Erythroblast (primary cell): ENCODE measurements at regions not wholly inside any gene's neighbourhood (a gene's known extent, or its start where the extent isn't known, plus 50 kb on each side); places are given as distances from the start of the nearest gene placed in this dataset.
"Not testable (repeated sequence)": the region's sequence is repeated elsewhere in the genome, so short reads cannot be mapped to it uniquely, and the experiment has no call there.

ENCODE experiments used
- DNase-seq, 2 experiments: peaks; one replicate each; lab custom pipeline; 2025; lab: John Stamatoyannopoulos, UW
- GATA1 ChIP-seq: IDR thresholded peaks from 2 replicates; pipeline ENCODE4 v1.6.1; 2011; ENCODE audit warnings: low read depth, mild to moderate bottlenecking, control low read depth, low read length, moderate library complexity
- POLR2A ChIP-seq: IDR thresholded peaks from 2 replicates; pipeline ENCODE4 v1.6.1; 2011; ENCODE audit warnings: mild to moderate bottlenecking, low read length

GRCh38 chr20:47982574-47983360, 197.5 kb upstream of the SULF2 start:
- DNase-seq, result no peak
- TF ChIP-seq POLR2A, result no peak
- TF ChIP-seq GATA1, result no peak

GRCh38 chr20:47981222-47981621, 195.9 kb upstream of the SULF2 start:
- DNase-seq, result no peak
- TF ChIP-seq GATA1 (no peak), POLR2A (no peak)

- TF ChIP-seq GATA1 (no peak), POLR2A (no peak)
- no peak for DNase-seq
These were observed 195.3 kb upstream of the SULF2 start for GRCh38 chr20:47980336-47981177.

GRCh38 chr20:47979361-47980095, 194.2 kb upstream of the SULF2 start:
- not testable (repeated sequence) for DNase-seq

- DNase-seq, result not testable (repeated sequence)
These were observed 193.3 kb upstream of the SULF2 start for GRCh38 chr20:47978428-47979120.

- DNase-seq, result not testable (repeated sequence)
These were observed 192.5 kb upstream of the SULF2 start for GRCh38 chr20:47977789-47978252.

- DNase-seq, result not testable (repeated sequence)
These were observed 191.9 kb upstream of the SULF2 start for GRCh38 chr20:47977017-47977788.

GRCh38 chr20:47974234-47974878, 189.1 kb upstream of the SULF2 start:
- TF ChIP-seq GATA1, result no peak
- no peak for TF ChIP-seq POLR2A
- DNase-seq, result no peak

- DNase-seq, result no peak
- no peak for TF ChIP-seq GATA1
These were observed 188.4 kb upstream of the SULF2 start for GRCh38 chr20:47973519-47974233.

- TF ChIP-seq POLR2A, result no peak
- TF ChIP-seq GATA1, result no peak
These were observed 187.6 kb upstream of the SULF2 start for GRCh38 chr20:47972916-47973309.

GRCh38 chr20:47972297-47972915, 187.1 kb upstream of the SULF2 start:
- DNase-seq, result not testable (repeated sequence)

More at GRCh38 chr20:47972916-47973309, 187.6 kb upstream of the SULF2 start:
- no peak for DNase-seq
